T1000 (cell line): ENCODE measurements at regions not wholly inside any gene's neighbourhood (a gene's known extent, or its start where the extent isn't known, plus 50 kb on each side); places are given as distances from the start of the nearest gene placed in this dataset.
"Not testable (repeated sequence)": the region's sequence is repeated elsewhere in the genome, so short reads cannot be mapped to it uniquely, and the experiment has no call there.

Experiments
- DNase-seq: peaks from one replicate; lab custom pipeline; 2025; ENCODE audit warnings: mixed read lengths; lab: John Stamatoyannopoulos, UW

DNA sequence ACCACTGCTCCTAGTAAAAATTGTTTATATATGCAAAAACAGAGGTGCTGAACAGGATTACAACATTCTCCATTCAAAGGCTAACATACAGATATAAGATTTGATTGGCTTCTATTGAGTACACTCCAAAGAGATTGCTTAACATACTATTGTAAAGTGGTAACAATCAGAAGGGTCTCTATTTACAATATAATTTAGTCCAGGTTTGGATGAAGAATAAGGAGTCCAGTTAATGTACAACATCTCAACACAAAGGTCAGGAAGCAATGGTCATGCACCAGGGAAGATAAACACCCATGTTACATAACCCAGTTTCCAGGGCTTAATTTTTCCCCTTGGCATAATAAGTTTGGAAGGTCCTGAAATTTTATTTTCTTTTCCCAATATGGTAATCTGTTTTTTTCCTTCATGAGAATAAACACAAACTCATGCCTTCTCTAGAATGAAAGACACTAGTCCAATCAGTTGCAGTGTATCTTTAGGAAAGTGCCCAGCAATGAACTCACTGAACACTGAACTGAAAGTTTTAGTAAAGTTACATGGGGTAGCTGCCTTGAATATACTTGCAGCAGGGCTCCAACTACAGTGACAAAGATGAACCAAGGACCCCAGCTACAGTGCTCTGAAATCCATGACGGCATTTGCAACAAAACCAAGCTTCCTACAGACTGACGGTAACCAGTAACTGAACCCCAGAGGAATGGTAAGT, 255.3 kb upstream of the GJE1 start:
- DNase-seq = no peak

DNA sequence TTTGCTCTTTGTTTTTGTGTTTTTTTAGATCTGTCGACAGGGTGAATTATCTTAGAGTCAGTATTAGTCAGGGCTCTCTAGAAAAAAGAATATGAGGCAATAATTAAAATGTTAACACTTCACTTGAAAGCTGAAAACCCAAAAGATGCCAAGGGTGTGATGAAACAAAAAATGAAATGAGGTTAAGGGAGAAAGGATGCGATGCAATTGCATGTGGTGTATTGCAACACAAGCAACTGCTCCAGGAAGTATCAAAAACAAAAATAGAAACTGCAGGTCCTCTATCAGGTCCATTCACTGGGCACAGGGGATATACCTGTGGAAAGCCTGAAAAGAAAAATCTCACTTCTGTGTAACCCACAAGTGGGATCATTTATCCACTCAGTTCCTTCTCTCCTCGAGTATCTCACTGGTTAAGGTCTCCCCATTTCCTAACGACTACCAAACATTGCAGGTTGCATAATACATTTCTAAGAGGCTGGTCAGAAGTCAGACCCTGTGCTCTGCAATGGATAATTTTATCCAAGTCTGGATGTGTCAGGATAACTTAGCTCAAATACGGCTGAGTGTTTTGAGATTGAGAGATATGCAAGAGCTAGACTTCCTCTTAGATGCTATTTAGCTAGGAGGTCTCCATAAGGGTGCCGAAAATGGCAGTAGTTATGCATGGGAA, 257.7 kb upstream of the GJE1 start:
- no peak for DNase-seq

DNA sequence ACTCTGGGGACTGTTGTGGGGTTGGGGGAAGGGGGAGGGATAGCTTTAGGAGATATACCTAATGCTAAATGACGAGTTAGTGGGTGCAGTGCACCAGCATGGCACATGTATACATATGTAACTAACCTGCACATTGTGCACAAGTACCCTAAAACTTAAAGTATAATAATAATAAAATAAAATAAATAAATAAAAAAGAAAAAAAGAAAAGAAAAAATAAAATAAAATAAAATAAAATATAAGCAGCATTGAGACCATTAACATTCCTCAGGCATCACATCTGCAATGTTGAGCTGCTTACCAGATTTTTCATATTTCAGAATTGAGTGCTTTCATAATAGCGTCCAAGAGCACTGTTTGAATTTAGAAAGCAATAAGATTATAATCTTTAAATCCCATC, 263.2 kb upstream of the GJE1 start:
- DNase-seq = not testable (repeated sequence)

DNA sequence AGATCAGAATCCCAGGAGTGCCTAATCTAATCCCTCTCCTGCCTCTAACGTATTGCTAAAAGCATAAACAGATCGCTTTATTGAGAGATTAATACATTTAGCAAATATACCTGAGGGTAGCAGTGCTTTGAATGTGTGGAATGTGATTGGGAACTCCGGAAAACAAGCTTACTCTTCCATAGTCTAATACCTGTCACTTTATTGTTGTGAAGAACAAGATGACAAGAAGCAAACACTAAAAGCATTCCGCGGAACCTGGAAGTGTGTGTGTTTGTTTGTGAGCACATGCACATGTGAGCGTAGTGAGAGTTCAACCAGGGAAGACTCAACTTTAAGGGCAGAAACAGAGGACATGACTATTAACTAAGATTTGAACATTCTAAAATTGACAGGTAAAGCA, 265.0 kb upstream of the GJE1 start:
- no peak for DNase-seq

DNA sequence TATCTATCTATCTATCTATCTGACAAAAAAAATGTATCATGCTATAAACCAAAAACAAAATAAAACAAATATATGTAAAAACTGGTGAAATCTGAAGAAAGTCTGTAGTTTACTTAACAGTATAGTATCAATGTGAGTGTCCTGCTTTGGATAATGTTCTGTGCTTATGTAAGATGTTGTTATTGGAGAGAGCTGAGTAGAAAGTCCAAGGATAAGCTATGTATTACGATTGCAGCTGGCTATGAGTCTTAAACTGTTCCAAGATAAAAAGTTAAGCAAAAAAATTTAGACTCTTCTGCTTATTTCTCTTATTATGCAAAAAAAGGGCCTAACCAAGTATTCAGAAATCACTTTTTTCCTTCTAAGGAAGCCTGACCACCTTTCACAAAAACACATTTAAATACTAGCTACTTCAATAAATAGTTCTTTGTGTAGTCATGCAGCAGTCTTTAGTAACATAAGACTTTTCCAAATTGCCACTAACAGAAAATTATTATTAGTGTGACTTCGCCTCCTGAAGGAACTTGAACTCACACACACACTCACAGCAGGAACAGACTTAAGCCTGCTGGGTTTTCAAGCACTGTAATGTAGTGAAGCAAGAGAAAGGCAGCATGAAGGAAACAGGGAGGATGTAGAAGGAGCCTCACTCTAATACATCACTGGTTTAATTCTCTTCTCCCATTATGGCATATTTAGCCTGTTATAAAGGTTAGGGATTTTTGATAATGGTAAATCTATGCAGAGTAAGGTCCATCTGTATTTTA, 265.8 kb upstream of the GJE1 start:
- no peak for DNase-seq

DNA sequence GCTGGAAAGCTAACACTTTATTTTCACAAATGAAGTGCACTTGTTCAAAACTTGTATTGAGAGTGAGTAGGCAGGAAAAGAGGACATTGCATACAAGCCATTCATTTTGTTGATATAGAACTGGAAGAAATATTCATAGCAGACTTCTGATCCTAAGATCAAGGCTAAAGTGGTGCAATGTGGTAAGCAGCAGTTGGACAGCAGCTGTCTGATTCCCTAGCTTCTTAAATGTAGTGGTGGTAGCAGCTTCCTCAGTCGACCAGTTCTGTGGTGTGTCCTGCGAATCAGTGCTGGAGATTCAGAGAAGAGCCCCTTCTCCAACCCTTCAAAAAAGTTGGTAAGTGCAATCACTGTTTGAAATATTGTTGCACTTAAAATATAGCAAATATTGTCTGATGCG, 281.7 kb upstream of the GJE1 start:
- DNase-seq = no peak

DNA sequence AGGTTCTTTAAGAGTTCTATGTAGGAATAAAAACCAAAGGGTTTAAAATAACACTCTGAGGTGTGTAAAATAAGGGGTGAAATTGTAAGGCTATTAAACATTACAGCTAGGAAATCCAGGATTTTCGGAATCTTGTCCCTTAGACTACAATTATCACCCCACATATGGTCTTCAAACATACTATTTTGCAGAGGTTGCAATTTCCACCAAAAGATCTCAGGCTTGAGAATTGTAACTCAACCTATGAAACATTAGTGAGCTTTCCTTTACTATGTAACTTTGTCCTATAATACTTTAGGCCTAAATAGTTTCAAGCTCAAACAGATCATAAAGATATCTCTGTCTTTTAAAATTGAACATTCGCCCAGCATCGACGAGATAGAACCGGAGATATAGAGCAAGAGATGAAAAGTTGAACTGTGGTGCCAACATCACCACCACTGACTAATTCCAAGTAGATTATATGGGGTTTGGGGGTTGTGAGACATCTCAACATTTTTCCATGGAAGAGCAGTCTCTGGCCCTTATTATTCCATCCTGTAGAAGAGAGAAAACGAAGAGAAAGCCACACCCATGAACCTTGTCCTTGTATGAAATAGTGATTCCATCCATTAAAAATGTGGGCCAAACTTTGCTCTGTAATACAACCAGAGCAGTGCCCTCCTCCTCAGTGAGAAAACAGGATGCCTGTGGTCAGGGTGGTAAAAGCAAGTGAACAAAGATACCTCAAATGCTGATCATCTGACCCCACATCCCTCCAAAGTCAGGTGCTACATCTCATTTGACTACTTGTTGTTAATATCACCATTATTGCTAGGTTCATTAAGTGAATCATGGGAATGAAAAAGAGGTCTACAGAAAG, 284.5 kb upstream of the GJE1 start:
- no peak for DNase-seq

DNA sequence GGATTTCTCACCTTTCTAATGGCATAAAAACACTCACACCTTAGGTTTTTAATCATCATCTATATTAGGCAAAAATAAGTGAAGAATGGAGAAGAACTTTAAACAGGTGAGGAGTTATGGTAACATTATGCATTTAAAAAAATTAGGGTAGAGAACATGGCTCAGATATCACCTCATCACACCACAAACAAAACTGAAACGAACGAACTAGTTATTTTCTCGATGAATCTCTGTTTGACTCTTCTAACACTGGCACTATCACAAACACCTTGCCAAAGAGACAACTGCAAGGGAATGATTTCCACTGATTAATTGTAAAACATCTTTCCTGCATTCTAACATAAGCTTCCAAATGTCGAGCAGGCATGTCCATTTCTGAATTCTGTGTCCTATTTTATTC, 286.1 kb upstream of the GJE1 start:
- DNase-seq = no peak

DNA sequence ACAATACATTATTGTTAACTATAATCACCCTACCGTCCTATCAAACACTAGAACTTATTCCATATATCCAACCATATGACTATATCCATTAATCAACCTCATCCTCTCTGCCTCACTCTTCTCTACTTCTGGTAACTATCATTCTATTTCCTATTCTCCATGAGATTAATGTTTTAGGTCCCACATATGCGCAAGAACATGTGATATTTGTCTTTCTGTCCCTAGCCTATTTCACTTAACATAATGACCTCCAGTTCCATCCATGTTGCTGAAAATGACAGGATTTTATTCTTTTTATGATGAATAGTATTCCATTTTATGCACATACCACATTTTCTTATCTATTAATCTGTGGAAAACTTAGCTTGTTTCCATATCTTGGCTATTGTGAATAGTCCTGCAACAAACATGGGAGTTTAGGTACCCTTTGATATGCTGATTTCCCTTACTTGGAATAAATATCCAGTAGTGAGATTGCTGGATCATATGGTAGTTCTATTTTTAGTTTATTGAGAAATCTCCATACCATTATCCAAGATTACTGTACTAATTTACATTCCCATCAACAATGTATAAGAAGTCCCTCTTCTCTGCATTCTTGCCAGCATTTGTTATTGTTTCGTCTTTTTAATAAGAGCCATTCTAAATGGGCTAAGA, 289.4 kb upstream of the GJE1 start:
- no peak for DNase-seq

DNA sequence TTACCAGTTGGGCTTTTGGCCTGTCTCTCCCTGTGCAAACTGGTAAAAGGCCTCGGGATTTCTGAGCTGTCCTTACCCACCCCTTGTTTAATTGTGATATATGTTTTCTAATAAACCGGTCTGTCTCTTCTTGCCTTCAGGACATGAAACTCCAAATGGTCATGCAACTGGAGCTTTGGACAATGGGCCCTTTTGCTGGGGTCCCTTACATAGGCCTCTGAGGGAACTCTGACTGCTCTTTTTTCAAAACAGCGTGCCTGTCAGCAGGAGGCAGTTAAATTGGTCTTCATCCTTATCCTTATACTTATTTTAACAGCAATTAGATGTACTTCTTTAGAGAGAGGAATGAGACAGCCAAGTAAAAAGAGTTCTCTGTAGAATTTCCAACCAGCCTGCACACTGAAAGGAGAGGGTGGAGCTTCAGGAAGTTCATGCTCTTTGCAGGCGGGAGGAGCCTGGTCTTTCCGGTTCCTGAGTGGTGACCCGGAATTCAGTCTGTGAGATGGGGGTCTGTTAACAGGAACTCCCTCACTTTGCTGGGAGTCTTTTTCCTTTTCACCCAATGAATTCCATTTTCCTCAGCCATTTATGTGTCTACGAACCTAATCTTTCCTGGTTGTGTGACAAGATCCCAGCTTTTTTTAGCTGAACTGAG, 299.6 kb upstream of the GJE1 start:
- no peak for DNase-seq

DNA sequence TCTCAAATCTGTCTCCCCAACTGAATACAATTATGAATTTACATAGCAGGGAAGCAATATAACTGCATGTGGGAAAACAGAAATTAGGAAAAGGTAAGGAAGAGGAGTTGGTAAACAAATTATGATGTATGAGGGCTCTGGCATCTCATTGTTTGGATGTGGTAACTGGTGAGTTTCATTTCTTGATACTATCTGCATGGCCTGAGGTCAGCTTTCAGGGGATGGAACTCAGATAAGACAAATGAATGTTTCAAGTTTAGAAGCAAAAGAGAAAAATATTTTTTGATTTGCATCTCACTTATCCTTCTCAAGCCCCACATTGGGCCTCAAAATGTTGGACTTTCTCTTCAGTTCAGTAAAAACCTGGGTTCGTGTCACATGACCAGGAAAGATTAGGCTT, 302.2 kb upstream of the GJE1 start:
- DNase-seq = no peak

DNA sequence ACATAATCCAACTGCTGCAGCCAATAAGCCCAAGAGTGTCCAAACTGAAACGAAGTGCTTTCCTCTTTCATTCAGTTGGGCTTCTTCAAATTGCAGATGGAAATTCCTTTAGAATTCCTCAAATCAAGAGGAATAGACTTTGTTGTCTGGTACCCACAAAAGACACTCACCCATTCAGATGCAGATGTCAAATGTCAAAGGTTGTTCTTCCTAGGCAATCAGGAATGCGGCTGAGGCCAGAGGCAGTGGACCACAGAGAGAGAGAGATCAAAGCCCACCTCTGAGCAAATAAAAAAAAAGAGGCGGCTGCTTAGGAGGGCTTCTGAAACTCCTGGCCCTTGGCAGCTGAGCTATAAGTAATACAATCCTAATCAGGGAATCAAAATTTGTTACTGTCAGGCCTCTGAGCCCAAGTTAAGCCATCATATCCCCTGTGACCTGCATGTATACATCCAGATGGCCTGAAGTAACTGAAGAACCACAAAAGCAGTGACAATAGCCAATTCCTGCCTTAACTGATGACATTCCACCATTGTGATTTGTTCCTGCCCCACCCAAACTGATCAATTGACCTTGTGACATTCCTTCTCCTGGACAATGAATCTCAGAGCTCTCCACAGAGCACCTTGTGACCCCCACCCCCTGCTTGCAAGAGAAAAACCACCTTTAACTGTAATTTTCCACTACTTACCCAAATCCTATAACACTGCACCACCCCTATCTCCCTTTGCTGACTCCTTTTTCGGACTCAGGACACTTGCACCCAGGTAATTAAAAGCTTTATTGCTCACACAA, 303.0 kb upstream of the GJE1 start:
- DNase-seq = no peak

DNA sequence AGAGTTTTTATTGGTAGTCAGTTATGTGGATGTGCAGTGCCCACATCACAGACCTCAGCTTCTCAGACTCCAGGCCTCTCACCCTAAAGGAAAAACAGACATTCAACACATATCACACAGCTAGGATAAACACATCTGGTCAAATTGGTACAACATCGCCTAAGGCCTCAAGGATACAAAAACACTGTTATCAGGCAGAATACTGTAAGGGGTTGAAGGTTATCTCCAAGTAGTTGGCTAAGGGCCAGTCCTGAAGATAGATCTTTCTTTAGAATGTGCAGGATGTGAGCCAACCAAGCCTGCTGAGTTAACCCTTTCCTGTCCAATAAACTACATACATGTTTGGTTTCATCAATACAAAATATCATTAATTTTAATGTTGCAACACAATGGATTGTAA, 308.4 kb upstream of the GJE1 start:
- no peak for DNase-seq

DNA sequence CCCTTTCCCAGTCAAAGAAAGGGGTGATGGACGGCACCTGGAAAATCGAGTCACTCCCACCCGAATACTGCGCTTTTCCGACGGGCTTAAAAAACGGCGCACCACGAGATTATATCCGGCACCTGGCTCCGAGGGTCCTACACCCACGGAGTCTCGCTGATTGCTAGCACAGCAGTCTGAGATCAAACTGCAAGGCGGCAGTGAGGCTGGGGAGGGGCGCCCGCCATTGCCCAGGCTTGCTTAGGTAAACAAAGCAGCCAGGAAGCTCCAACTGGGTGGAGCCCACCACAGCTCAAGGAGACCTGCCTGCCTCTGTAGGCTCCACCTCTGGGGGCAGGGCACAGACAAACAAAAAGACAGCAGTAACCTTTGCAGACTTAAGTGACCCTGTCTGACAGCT, 317.7 kb upstream of the GJE1 start:
- not testable (repeated sequence) for DNase-seq

DNA sequence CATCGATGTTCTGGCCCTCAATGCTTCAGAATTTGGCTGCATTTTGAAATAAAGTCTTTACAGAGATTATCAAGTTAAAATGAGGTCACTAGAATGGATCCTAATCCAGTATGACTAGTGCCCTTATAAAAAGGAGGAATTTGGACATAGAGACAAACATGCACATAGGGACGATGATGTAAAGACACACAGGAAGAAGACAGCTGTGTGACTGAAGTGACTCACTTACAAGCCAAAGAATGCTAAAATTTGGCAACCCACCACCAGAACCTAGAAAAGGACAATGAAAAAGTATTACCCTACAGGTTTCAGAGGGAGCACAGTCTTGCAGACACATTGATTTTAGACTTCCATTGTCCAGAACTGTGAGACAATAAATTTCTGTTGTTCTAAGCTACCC, 322.8 kb upstream of the GJE1 start:
- no peak for DNase-seq

DNA sequence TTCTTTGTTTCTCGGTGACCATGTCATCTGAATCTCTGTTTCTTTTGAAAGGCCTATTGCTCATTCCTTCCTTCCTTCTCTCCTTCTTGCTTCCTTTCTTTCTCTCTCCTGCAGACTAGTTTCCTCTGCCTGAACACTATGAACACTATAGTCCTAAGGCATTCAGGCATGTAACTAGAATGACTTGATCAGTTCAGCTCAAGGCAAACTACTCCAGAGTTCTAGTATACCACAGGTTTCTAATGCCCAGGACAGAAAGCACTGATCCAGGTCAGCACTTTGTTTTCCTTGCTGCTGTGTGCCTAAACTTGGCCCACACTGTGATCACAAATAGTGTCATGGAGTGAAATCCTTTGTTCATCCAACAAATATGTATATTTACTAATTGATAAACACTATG, 324.1 kb upstream of the GJE1 start:
- DNase-seq = no peak

DNA sequence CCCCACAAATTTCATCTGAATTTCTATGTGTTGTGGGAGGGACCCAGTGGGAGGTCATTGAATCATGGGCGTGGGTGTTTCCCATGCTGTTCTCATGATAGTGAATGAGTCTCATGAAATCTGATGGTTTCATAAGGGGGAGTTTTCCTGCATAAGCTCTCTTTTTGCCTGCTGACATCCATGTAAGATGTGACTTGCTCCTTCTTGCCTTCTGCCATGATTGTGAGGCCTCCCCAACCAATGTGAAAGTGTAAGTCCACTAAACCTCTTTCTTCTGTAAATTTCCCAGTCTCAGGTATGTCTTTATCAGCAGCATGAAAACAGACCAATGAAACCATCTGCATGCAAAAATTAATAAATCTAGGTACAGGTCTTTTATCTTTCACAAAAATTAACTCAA, 331.8 kb upstream of the GJE1 start:
- not testable (repeated sequence) for DNase-seq

DNA sequence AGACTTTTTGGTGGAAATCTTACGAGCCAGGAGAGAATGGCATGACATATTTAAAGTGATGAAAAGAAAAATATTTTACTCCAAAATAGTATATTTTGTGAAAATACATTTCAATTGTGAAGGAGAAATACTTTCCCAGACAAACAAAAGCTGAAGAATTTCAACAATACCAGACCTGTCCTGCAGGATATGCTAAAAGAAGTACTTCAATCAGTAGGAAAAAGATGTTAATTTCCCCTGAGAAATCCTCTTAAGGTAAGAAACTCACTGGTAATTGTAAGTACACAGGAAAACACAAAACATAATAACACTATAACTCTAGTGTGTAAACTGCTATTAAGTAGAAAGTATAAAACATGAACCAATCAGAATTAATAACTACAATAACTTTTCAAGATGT, 341.8 kb upstream of the GJE1 start:
- DNase-seq = no peak

DNA sequence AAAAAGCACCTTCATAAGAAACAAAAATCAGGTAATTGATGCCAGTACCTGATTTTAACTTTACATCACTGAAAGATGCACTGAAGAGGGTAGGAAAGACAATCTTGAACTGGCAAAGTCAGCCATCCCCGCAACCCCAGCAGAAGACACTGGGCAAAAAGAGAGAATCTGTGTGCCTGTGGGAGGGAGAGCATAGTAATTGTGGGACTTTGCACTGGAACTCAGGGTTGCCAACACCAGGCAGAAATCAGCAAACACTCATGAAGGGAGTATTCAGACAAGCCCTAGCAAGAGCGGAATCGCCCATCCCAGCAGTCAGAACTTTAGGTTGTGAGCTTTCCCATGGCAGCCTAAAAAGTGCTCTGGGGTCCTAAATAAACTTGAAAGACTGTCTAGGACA, 344.6 kb upstream of the GJE1 start:
- DNase-seq = no peak

DNA sequence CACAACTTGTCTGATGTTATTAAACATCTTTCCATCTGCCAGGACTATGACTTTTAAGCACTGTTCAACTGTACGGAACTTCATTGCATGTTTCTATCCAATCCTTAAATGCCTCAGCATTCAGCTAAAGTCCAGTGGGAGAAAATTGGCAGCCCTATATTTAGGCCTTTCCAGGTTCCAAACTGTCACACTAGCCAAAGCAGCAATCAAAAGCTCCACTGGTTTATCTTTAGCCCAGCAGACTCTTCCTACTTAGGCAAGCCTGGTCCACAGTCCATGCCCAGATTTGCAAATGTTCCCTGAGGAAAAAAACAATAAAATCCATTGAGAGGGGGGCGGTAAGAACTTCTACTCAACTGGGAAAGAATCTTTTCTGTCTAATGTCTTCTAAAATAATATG, 349.1 kb upstream of the GJE1 start:
- DNase-seq = no peak
